ENCODE measurements at regions not wholly inside any gene's neighbourhood (a gene's known extent, or its start where the extent isn't known, plus 50 kb on each side); places are given as distances from the start of the nearest gene placed in this dataset.

- Histone ChIP-seq H3K4me3 (no peak overlapping the region), H3K9me3 (no peaks in the 10 kb centered on the region), H3K4me1 (no peaks in the 10 kb centered on the region), H3K27ac (no peak overlapping the region), H3K27me3 (ENCODE audit: insufficient read depth in 3 of 3, low read length in 2 of 3) (peaks cover 0 to 4% (median 2%) of the 10 kb centered on the region in 3 donors), H3K36me3 (ENCODE audit: insufficient read depth in 1 of 2, low read depth in 1 of 2) (no peaks in the 10 kb centered on the region)
- intact Hi-C loops (cut with DNase I), result no loop called here
- no peak for DNase-seq
- TF ChIP-seq CTCF (IDR thresholded peaks at IDR 0.05), result no peak
- ATAC-seq, result no peak
Measured at GRCh38 chr14:98169170-98169587, 1102.8 kb downstream of the BCL11B start.

- ATAC-seq (no peak), DNase-seq (no peak)
- no peak for TF ChIP-seq CTCF (IDR thresholded peaks at IDR 0.05)
- H3K4me1 ChIP-seq, result no peaks in the 10 kb centered on the region
- H3K9me3 ChIP-seq, result no peaks in the 10 kb centered on the region
- no peaks in the 10 kb centered on the region for H3K36me3 ChIP-seq (ENCODE audit: insufficient read depth in 1 of 2, low read depth in 1 of 2)
- no peak overlapping the region for H3K27ac ChIP-seq
- peaks cover 0 to 2% (median 0%) of the 10 kb centered on the region in 3 donors for H3K27me3 ChIP-seq (ENCODE audit: insufficient read depth in 3 of 3, low read length in 2 of 3)
- H3K4me3 ChIP-seq, result no peak overlapping the region
- intact Hi-C loops (cut with DNase I), result no loop called here
- WGBS, 3 donors, result 61 to 63% (median 63%) methylated on average over 5 of the region's 5 CpGs
Measured at GRCh38 chr14:98170575-98170974, 1101.4 kb downstream of the BCL11B start.

- Histone ChIP-seq H3K4me3 (no peak overlapping the region), H3K4me1 (no peaks in the 10 kb centered on the region), H3K27me3 (ENCODE audit: insufficient read depth in 3 of 3, low read length in 2 of 3) (peaks cover 0 to 2% (median 0%) of the 10 kb centered on the region in 3 donors), H3K36me3 (ENCODE audit: insufficient read depth in 1 of 2, low read depth in 1 of 2) (no peaks in the 10 kb centered on the region), H3K9me3 (no peaks in the 10 kb centered on the region), H3K27ac (no peak overlapping the region)
- 81 to 84% (median 81%) methylated on average over 3 of the region's 3 CpGs for WGBS, 3 donors
- no peak for ATAC-seq
- intact Hi-C loops (cut with DNase I), result no loop called here
- DNase-seq, result no peak
- TF ChIP-seq CTCF (IDR thresholded peaks at IDR 0.05), result no peak
Measured at GRCh38 chr14:98171654-98172053, 1100.3 kb downstream of the BCL11B start.

GRCh38 chr14:98172243-98172778, 1099.7 kb downstream of the BCL11B start:
- no peak for TF ChIP-seq CTCF (IDR thresholded peaks at IDR 0.05)
- intact Hi-C loops (cut with DNase I), result no loop called here
- no peak for ATAC-seq
- no peaks in the 10 kb centered on the region for H3K36me3 ChIP-seq (ENCODE audit: insufficient read depth in 1 of 2, low read depth in 1 of 2)
- H3K9me3 ChIP-seq, result no peaks in the 10 kb centered on the region
- peaks cover 0 to 1% (median 0%) of the 10 kb centered on the region in 3 donors for H3K27me3 ChIP-seq (ENCODE audit: insufficient read depth in 3 of 3, low read length in 2 of 3)
- no peak overlapping the region for H3K4me3 ChIP-seq
- 69 to 79% (median 77%) methylated on average over 5 of the region's 5 CpGs for WGBS, 3 donors
- no peaks in the 10 kb centered on the region for H3K4me1 ChIP-seq
- H3K27ac ChIP-seq, result no peak overlapping the region
- no peak for DNase-seq

- no peaks in the 10 kb centered on the region for H3K9me3 ChIP-seq
- TF ChIP-seq CTCF (IDR thresholded peaks at IDR 0.05), result no peak
- H3K27me3 ChIP-seq (ENCODE audit: insufficient read depth in 3 of 3, low read length in 2 of 3), result no peaks in the 10 kb centered on the region
- DNase-seq, result no peak
- H3K27ac ChIP-seq, result no peak overlapping the region
- no peak for ATAC-seq
- no peaks in the 10 kb centered on the region for H3K36me3 ChIP-seq (ENCODE audit: insufficient read depth in 1 of 2, low read depth in 1 of 2)
- H3K4me1 ChIP-seq, result no peaks in the 10 kb centered on the region
- 54 to 60% (median 55%) methylated on average over 7 of the region's 7 CpGs for WGBS, 3 donors
- intact Hi-C loops (cut with DNase I), result no loop called here
- H3K4me3 ChIP-seq, result no peak overlapping the region
Measured at GRCh38 chr14:98173305-98173704, 1098.7 kb downstream of the BCL11B start.

All from psoas muscle (tissue), 7 donors.